ENCODE measurements at regions not wholly inside any gene's neighbourhood (a gene's known extent, or its start where the extent isn't known, plus 50 kb on each side); places are given as distances from the start of the nearest gene placed in this dataset.

GRCh38 chr4:54585321-54586000 lies 72.3 kb upstream of the KIT start:
- DNase-seq (ENCODE audit: low read depth, low spot score), result peak; percentile 56
- no peak overlapping the region for H3K4me3 ChIP-seq (ENCODE audit: low read depth, low read length)
- no peak for TF ChIP-seq CTCF (IDR thresholded peaks at IDR 0.05; ENCODE audit: low read depth, low read length)
- in situ Hi-C loops (cut with HindIII; ENCODE audit: low sequenced_read_pairs), result no loop called here

GRCh38 chr4:54586320-54586955 lies 71.3 kb upstream of the KIT start:
- no peak overlapping the region for H3K4me3 ChIP-seq (ENCODE audit: low read depth, low read length)
- TF ChIP-seq CTCF (IDR thresholded peaks at IDR 0.05; ENCODE audit: low read depth, low read length), result no peak
- peak; percentile 72 for DNase-seq (ENCODE audit: low read depth, low spot score)
- in situ Hi-C loops (cut with HindIII; ENCODE audit: low sequenced_read_pairs), result no loop called here

- TF ChIP-seq CTCF (IDR thresholded peaks at IDR 0.05; ENCODE audit: low read depth, low read length), result no peak
- in situ Hi-C loops (cut with HindIII; ENCODE audit: low sequenced_read_pairs), result no loop called here
These were observed 70.5 kb upstream of the KIT start for GRCh38 chr4:54587107-54587891.

GRCh38 chr4:54588404-54588803 lies 69.4 kb upstream of the KIT start:
- DNase-seq (ENCODE audit: low read depth, low spot score), result no peak
- in situ Hi-C loops (cut with HindIII; ENCODE audit: low sequenced_read_pairs), result no loop called here
- no peak for TF ChIP-seq CTCF (IDR thresholded peaks at IDR 0.05; ENCODE audit: low read depth, low read length)
- no peak overlapping the region for H3K4me3 ChIP-seq (ENCODE audit: low read depth, low read length)

More at GRCh38 chr4:54587107-54587891, 70.5 kb upstream of the KIT start:
- no peak for DNase-seq (ENCODE audit: low read depth, low spot score)
- H3K4me3 ChIP-seq (ENCODE audit: low read depth, low read length), result no peak overlapping the region

- in situ Hi-C loops (cut with HindIII; ENCODE audit: low sequenced_read_pairs), result no loop called here
- TF ChIP-seq CTCF (IDR thresholded peaks at IDR 0.05; ENCODE audit: low read depth, low read length), result no peak
- H3K4me3 ChIP-seq (ENCODE audit: low read depth, low read length), result no peak overlapping the region
- no peak for DNase-seq (ENCODE audit: low read depth, low spot score)
These were observed 68.2 kb upstream of the KIT start for GRCh38 chr4:54589586-54589985.

- no peak for DNase-seq (ENCODE audit: low read depth, low spot score)
- TF ChIP-seq CTCF (IDR thresholded peaks at IDR 0.05; ENCODE audit: low read depth, low read length), result no peak
- no peak overlapping the region for H3K4me3 ChIP-seq (ENCODE audit: low read depth, low read length)
- in situ Hi-C loops (cut with HindIII; ENCODE audit: low sequenced_read_pairs), result no loop called here
These were observed 63.9 kb upstream of the KIT start for GRCh38 chr4:54593795-54594322.
